ENCODE measurements at regions not wholly inside any gene's neighbourhood (a gene's known extent, or its start where the extent isn't known, plus 50 kb on each side); places are given as distances from the start of the nearest gene placed in this dataset.

DNA sequence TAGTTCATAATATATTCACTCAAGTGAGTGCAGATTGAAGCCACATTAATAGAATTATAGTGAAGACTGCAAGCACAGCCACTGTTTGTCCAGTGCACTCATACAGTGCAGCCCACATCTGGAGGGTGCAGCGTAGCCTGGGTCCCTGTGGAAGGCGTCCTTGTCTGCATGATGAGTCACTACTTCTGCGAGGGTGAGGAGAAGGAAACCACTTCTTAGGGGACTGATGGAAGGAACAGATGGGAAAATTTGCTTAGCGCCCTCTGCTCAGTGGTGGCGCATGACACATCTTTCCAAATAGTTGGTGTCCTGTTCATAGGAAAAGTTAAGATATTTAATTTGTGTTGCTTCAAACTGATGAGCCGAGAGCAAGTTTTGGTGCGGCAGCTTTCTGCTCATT lies 330.4 kb upstream of the SMIM21 start:
- Mint-ChIP-seq H3K4me3 (no peak overlapping the region), H3K4me1 (no peaks in the 10 kb centered on the region), H3K9me3 (peaks cover 0 to 5% (median 0%) of the 10 kb centered on the region in 7 donors), H3K27ac (no peak overlapping the region), H3K36me3 (no peaks in the 10 kb centered on the region), H3K27me3 (ENCODE audit: low read depth in 3 of 3) (peaks cover 0 to 2% (median 0%) of the 10 kb centered on the region in 3 donors)
- TF ChIP-seq, protein P1, sequence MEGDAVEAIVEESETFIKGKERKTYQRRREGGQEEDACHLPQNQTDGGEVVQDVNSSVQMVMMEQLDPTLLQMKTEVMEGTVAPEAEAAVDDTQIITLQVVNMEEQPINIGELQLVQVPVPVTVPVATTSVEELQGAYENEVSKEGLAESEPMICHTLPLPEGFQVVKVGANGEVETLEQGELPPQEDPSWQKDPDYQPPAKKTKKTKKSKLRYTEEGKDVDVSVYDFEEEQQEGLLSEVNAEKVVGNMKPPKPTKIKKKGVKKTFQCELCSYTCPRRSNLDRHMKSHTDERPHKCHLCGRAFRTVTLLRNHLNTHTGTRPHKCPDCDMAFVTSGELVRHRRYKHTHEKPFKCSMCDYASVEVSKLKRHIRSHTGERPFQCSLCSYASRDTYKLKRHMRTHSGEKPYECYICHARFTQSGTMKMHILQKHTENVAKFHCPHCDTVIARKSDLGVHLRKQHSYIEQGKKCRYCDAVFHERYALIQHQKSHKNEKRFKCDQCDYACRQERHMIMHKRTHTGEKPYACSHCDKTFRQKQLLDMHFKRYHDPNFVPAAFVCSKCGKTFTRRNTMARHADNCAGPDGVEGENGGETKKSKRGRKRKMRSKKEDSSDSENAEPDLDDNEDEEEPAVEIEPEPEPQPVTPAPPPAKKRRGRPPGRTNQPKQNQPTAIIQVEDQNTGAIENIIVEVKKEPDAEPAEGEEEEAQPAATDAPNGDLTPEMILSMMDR (IDR thresholded peaks at IDR 0.05): no peak
- Histone ChIP-seq H3K27me3 (ENCODE audit: control insufficient read depth in 2 of 2, insufficient read depth in 2 of 2, low read length in 2 of 2) (no peaks in the 10 kb centered on the region), H4K20me1 (ENCODE audit: insufficient read depth, low read length) (no peaks in the 10 kb centered on the region), H3K79me2 (ENCODE audit: insufficient read depth, low read length) (no peaks in the 10 kb centered on the region), H3K27ac (ENCODE audit: low read depth in 1 of 2, low read length in 2 of 2) (no peak overlapping the region), H3K9ac (ENCODE audit: insufficient read depth, low read length, poor library complexity, severe bottlenecking) (no peak overlapping the region), H3K9me3 (replicated peaks in 1 of 2; ENCODE audit: control insufficient read depth in 1 of 2, insufficient read depth in 1 of 2, low read length in 2 of 2) (no peaks in the 10 kb centered on the region), H2AFZ (ENCODE audit: insufficient read depth, low read depth, low read length, poor library complexity, severe bottlenecking) (no peak overlapping the region), H3K4me1 (ENCODE audit: control insufficient read depth in 1 of 2, insufficient read depth in 2 of 2, low read length in 2 of 2) (no peaks in the 10 kb centered on the region), H3K36me3 (replicated peaks in 1 of 2; ENCODE audit: control insufficient read depth in 1 of 2, insufficient read depth in 2 of 2, low read length in 2 of 2) (no peaks in the 10 kb centered on the region), H3K4me2 (replicated peaks; ENCODE audit: extremely low read depth, low read length, poor library complexity, severe bottlenecking) (no peak overlapping the region), H3K4me3 (replicated peaks in 1 of 3; ENCODE audit: low read depth in 2 of 3, low read length in 3 of 3) (no peak overlapping the region)
- WGBS (ENCODE audit: insufficient coverage): 69% methylated on average over 7 of the region's 7 CpGs
- intact Hi-C loops (cut with micrococcal nuclease): no loop called here
- DNase-seq: no peak

DNA sequence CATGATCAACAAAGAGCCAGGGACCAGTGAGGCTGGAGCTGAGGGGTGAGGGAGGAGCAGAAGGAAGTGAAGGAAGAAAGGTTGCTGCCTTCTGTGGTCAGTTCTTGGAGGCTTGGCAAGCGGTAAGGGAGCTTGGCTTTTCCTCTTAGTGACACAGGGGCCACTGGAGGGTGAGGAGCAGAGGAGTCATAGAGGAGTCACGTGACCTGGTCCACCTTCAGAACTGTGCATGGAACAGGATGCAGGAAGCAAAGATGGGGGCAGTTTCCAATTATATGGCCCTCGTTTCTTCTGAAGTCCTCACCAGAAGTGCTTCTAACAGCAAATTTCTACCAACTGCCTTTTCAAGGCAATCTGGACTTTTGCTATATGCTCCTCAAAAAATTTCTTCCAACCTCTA lies 326.9 kb upstream of the SMIM21 start:
- no peaks in the 10 kb centered on the region for H3K4me1 ChIP-seq (ENCODE audit: control insufficient read depth in 1 of 2, insufficient read depth in 2 of 2, low read length in 2 of 2)

More for the DNA sequence above, 326.9 kb upstream of the SMIM21 start:
- Mint-ChIP-seq H3K9me3 (peaks cover 0 to 5% (median 0%) of the 10 kb centered on the region in 7 donors), H3K4me3 (no peak overlapping the region), H3K27me3 (ENCODE audit: low read depth in 3 of 3) (peaks cover 0 to 4% (median 0%) of the 10 kb centered on the region in 3 donors), H3K27ac (no peak overlapping the region), H3K4me1 (no peaks in the 10 kb centered on the region), H3K36me3 (no peaks in the 10 kb centered on the region)
- no peaks in the 10 kb centered on the region for H3K27me3 ChIP-seq (ENCODE audit: control insufficient read depth in 2 of 2, insufficient read depth in 2 of 2, low read length in 2 of 2)
- no peaks in the 10 kb centered on the region for H4K20me1 ChIP-seq (ENCODE audit: insufficient read depth, low read length)
- no peak overlapping the region for H3K4me2 ChIP-seq (replicated peaks; ENCODE audit: extremely low read depth, low read length, poor library complexity, severe bottlenecking)
- H3K9ac ChIP-seq (ENCODE audit: insufficient read depth, low read length, poor library complexity, severe bottlenecking): no peak overlapping the region
- H3K27ac ChIP-seq (ENCODE audit: low read depth in 1 of 2, low read length in 2 of 2): no peak overlapping the region
- no peaks in the 10 kb centered on the region for H3K36me3 ChIP-seq (replicated peaks in 1 of 2; ENCODE audit: control insufficient read depth in 1 of 2, insufficient read depth in 2 of 2, low read length in 2 of 2)
- no peak overlapping the region for H2AFZ ChIP-seq (ENCODE audit: insufficient read depth, low read depth, low read length, poor library complexity, severe bottlenecking)
- no peaks in the 10 kb centered on the region for H3K79me2 ChIP-seq (ENCODE audit: insufficient read depth, low read length)
- no peak overlapping the region for H3K4me3 ChIP-seq (replicated peaks in 1 of 3; ENCODE audit: low read depth in 2 of 3, low read length in 3 of 3)
- DNase-seq: no peak
- no peaks in the 10 kb centered on the region for H3K9me3 ChIP-seq (replicated peaks in 1 of 2; ENCODE audit: control insufficient read depth in 1 of 2, insufficient read depth in 1 of 2, low read length in 2 of 2)
- intact Hi-C loops (cut with micrococcal nuclease): no loop called here
- TF ChIP-seq, protein P1 (IDR thresholded peaks at IDR 0.05): no peak
- 56% methylated on average over 2 of the region's 3 CpGs for WGBS (ENCODE audit: insufficient coverage)
